Omental fat pad (tissue), 3 donors: ENCODE measurements at regions not wholly inside any gene's neighbourhood (a gene's known extent, or its start where the extent isn't known, plus 50 kb on each side); places are given as distances from the start of the nearest gene placed in this dataset.

Source experiments
- ATAC-seq: fragments of 150-250 bp; one replicate; pipeline ENCODE4 v1.9.1; 2016; ENCODE audit warnings: mild to moderate bottlenecking, moderate library complexity; ENCODE audit not compliant: low FRiP score
- DNase-seq: peaks from one replicate; pipeline ENCODE4 v3.0.0-alpha.2; 2019; ENCODE audit warnings: low spot score
- TF ChIP-seq, protein P1 (sequence below), 3 donors: fragments of 450-650 bp; IDR thresholded peaks; one replicate each; pipeline ENCODE4 v1.5.1; 2016 to 2017; ENCODE audit warnings: antibody characterized with exemption in 3 of 3, mild to moderate bottlenecking in 3 of 3, moderate library complexity in 2 of 3

DNA sequence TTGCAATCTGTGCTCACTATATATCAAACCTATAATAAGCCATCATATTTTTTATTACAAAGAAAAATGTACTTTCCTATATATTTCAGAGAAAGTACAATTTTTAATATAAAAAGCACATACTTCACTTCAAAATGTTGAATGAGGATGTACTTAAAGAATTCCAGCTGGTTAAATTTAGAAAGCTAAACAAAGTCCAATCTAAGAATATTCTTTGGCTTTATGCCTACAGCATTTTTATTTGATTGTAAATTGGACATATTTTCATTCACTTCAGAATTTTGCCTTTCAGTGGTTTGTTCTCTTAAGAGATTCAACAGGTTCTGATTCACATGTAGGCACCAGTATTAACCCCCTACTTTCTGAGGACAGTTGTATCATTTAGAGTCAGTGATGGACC lies 533.8 kb downstream of the CAAP1 start:
- ATAC-seq, result no peak
- DNase-seq, result no peak
- TF ChIP-seq, protein P1, sequence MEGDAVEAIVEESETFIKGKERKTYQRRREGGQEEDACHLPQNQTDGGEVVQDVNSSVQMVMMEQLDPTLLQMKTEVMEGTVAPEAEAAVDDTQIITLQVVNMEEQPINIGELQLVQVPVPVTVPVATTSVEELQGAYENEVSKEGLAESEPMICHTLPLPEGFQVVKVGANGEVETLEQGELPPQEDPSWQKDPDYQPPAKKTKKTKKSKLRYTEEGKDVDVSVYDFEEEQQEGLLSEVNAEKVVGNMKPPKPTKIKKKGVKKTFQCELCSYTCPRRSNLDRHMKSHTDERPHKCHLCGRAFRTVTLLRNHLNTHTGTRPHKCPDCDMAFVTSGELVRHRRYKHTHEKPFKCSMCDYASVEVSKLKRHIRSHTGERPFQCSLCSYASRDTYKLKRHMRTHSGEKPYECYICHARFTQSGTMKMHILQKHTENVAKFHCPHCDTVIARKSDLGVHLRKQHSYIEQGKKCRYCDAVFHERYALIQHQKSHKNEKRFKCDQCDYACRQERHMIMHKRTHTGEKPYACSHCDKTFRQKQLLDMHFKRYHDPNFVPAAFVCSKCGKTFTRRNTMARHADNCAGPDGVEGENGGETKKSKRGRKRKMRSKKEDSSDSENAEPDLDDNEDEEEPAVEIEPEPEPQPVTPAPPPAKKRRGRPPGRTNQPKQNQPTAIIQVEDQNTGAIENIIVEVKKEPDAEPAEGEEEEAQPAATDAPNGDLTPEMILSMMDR (IDR thresholded peaks at IDR 0.05), result no peak

DNA sequence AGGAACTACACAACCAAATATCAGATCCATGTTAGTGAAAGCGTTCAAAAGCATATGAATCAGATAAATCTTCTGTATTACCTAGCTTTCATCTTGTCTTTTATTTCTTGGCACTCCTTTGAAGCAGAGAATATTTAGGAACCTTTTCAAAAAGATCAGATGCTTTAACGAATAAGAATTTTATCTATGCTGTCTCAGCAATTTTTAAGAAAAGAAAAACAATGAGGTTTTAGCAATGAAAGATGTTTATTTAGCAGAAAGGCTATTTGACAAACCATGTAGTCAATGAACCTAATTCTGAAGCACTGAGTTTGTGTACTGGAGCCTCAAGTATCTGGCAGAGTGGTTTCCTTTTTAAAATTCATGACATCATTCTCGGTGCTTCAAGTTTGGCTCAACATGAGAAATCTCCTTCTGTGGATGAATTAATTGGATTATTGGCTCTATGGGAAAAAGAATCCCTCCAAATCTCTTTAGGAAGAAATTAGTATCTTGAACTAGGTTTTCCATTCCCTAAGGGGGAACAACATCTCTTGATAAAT lies 534.7 kb downstream of the CAAP1 start:
- TF ChIP-seq, protein P1 (IDR thresholded peaks at IDR 0.05), result no peak

DNA sequence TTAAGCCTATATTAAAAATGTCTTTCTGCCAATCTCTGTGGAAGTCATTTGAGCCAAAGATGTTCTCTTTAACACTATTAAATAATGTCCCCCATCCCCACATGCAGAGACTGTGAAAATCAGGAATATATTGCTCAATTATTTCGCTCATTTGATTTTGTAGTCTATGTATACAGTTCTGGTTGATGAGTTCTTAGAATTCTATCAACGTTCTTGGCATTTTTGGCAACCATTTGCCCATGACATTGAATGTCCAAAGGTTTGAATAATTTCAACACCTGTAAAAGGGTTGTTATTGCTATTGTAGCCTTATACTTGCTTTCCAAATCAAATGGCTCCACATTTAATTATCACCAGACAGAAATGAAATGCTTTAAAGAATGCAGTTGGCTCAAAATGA lies 536.1 kb downstream of the CAAP1 start:
- ATAC-seq (no peak), DNase-seq (no peak)
- TF ChIP-seq, protein P1 (IDR thresholded peaks at IDR 0.05), result no peak

More for the DNA sequence above, 534.7 kb downstream of the CAAP1 start:
- no peak for ATAC-seq
- DNase-seq, result no peak

DNA sequence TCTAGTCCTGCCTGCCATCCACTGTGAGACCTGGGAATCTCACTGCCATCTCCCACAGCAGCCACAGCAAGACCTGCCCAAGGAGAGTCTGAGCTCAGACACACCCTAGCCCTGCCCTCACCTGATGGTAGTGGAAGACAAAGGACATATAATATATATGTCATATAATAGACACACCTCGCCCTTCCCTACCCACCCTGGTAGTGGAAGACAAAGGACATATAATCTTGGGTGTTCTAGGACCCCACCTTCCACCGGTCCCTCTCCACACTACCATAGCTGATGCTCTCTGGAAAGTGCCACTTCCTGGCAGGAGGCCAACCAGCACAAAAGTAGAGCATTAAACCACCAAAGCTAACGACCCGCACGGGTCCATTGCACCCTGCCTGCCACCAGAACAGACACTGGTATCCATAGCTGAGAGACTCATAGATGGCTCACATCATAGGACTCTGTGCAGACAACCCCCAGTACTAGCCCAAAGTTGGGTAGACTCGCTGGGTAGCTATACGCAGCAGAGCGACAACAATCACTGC lies 545.6 kb downstream of the CAAP1 start:
- TF ChIP-seq, protein P1 (IDR thresholded peaks at IDR 0.05), result no peak
- no peak for ATAC-seq
- DNase-seq, result no peak

DNA sequence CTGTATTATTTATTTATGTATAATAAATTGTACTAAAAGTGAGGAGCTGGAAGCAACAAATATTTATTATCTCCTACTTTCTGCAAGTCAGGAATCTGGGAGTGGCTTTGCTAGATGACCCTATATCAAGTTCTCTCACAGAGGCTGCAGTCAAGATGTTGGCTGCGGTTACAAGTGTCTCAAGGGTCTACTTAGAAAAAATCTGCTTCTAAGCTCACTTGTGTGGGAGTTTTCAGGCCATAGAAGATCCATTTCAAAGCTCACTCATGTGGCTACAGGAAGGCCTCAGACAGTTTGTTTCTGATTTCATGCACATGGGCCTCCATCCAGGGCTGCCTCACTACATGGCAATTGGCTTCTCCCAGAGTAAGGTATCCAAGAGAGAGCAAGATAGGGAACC lies 551.1 kb downstream of the CAAP1 start:
- DNase-seq, result no peak
- no peak for ATAC-seq
- TF ChIP-seq, protein P1 (IDR thresholded peaks at IDR 0.05), result no peak

DNA sequence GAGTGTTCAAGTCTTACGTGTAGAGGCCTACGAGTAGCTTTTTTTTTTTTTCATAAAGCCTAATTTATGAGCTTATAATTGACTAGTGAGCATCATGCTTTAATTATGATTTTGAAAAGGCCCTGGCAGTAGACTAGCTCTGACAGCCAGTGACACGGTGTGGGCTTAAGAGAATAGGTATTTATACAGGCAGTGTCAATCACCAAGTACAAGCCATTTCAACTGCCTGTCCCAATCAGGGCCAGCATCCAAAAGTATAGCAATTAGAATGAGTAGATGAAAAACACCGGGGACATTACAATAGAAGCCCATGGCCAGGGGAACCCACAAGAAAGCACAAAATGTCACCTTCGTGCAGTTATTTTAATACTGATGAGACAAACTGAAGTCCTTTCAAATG lies 552.8 kb downstream of the CAAP1 start:
- ATAC-seq (no peak), DNase-seq (no peak)
- TF ChIP-seq, protein P1 (IDR thresholded peaks at IDR 0.05), result no peak

DNA sequence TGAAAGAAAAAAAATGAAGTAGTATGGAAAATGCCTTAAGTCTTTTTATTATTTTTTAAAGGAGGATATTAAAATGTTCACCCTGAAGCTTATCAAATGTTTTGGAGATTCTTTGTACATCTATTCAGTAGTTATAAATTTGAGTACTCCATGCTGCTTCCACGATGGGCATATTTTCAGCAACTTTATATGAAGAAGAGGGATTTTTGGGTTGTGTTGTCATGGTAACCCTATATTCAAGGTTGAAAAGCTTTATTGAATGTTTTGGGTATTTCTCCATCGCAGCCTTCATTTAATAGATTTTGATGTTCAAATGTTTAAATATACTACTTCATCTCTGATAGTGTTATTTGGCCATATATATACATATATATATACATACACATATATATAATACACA lies 557.5 kb downstream of the CAAP1 start:
- TF ChIP-seq, protein P1 (IDR thresholded peaks at IDR 0.05), result no peak
- ATAC-seq, result no peak
- DNase-seq, result no peak
